ENCODE measurements at regions not wholly inside any gene's neighbourhood (a gene's known extent, or its start where the extent isn't known, plus 50 kb on each side); places are given as distances from the start of the nearest gene placed in this dataset.
"Not testable (repeated sequence)": the region's sequence is repeated elsewhere in the genome, so short reads cannot be mapped to it uniquely, and the experiment has no call there.

DNA sequence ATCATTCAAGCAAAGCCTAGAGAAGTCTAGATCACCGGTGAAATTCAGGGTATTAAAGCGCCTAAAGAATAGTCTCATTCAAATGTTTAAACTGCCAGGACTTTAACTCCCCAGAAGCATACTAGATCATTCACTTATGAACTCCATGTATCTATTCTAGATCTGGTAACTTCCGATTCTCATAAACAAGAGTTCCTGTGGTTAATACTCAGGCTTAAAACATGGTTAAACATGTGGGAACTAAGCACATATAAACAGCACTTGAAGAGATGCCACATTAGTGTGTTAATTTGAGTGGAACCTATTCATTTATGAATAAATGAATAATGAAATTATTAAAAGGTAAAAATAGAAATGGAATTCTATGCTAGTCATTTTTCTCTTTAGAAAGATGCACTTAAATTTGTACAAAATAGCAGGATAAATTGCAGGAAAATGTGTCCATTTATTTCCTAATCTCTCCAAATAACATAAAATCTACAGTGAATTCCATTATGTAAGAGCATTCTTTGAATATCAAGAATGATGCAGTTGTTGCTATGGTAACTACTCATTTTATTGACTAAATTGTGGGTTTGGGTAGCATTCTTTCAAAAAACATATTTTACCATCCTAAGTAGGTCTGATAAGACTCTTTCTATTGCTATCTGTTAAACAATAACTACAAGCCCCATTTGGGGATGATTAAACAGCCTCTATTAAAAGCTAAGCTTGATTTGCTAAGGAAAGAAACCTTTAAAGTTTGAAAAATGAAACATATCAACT, 147.6 kb upstream of the TMEM168 start:
- H3K27ac ChIP-seq (replicated peaks) = no peak overlapping the region
- DNase-seq = no peak
- H3K9me3 ChIP-seq (replicated peaks) = no peaks in the 10 kb centered on the region
- intact Hi-C loops (cut with micrococcal nuclease) = no loop called here
- H3K4me3 ChIP-seq = peak overlapping the region; percentile 93
- H3K4me1 ChIP-seq = peaks cover 57% of the 10 kb centered on the region
- H3K27me3 ChIP-seq (ENCODE audit: low read depth) = no peaks in the 10 kb centered on the region
- peaks cover 5% of the 10 kb centered on the region for H3K36me3 ChIP-seq
- TF ChIP-seq, protein P1, sequence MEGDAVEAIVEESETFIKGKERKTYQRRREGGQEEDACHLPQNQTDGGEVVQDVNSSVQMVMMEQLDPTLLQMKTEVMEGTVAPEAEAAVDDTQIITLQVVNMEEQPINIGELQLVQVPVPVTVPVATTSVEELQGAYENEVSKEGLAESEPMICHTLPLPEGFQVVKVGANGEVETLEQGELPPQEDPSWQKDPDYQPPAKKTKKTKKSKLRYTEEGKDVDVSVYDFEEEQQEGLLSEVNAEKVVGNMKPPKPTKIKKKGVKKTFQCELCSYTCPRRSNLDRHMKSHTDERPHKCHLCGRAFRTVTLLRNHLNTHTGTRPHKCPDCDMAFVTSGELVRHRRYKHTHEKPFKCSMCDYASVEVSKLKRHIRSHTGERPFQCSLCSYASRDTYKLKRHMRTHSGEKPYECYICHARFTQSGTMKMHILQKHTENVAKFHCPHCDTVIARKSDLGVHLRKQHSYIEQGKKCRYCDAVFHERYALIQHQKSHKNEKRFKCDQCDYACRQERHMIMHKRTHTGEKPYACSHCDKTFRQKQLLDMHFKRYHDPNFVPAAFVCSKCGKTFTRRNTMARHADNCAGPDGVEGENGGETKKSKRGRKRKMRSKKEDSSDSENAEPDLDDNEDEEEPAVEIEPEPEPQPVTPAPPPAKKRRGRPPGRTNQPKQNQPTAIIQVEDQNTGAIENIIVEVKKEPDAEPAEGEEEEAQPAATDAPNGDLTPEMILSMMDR (IDR thresholded peaks at IDR 0.05; ENCODE audit: borderline replicate concordance) = no peak

DNA sequence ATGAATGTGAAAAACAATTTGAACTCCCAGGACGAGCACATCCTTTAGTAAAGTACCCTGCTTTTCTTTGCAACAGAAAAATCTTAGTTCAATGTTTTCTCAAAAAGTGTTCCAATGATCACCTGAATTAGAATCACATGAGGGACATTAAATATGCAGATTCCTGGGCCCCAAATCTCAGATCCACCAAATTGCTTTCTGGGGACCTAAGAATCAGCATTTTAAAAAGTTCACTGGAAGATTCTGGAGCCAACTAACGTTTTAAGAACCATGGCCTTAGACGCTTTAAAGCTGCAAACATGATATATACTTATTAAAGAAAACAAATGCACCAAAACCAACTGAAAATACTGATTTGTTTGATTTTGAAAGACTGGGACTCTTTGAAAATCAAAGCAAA, 143.4 kb upstream of the TMEM168 start:
- intact Hi-C loops (cut with micrococcal nuclease) = no loop called here
- peaks cover 5% of the 10 kb centered on the region for H3K36me3 ChIP-seq
- TF ChIP-seq, protein P1 (IDR thresholded peaks at IDR 0.05; ENCODE audit: borderline replicate concordance) = no peak
- H3K4me1 ChIP-seq = peaks cover 69% of the 10 kb centered on the region
- H3K9me3 ChIP-seq (replicated peaks) = no peaks in the 10 kb centered on the region
- no peak overlapping the region for H3K4me3 ChIP-seq
- no peak overlapping the region for H3K27ac ChIP-seq (replicated peaks)
- DNase-seq = no peak
- H3K27me3 ChIP-seq (ENCODE audit: low read depth) = no peaks in the 10 kb centered on the region

DNA sequence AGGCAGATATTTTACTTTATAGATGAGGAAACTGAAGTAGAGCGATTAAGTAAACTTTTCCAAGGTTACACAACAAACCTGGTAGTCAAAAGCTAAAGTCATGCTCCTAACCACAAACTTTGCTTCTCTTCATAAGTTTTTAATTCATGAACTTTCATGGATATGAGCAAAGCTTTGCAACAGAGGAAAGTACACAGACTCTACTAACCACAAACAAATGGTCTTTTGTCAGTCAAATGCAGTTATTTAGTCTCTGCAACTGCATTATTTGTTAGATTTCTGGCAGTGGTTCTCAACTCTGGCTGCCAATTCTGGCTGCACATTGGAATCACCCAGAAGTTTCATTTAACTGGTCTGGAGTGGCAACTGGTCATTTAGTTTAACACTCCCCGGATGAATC, 140.6 kb upstream of the TMEM168 start:
- H3K27ac ChIP-seq (replicated peaks) = no peak overlapping the region

DNA sequence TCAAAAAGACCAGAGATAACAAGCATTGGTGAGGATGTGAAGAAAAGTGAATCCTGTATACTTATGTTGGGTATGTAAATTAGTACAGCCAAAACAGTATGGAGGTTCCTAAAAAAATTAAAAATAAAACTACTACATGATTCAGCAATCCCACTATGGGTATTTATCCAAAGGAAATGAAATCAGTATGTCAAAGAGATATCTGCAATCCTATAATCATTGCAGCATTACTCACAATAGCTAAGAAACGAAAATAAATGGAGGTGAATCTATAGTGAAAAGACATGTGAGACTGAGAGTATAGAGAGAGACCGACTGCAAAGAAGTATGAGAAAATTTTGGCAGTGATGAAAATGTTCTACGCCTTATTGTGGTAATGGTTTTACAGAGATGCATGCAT, 139.2 kb upstream of the TMEM168 start:
- peaks cover 46% of the 10 kb centered on the region for H3K4me1 ChIP-seq
- peaks cover 5% of the 10 kb centered on the region for H3K36me3 ChIP-seq
- H3K27ac ChIP-seq (replicated peaks) = no peak overlapping the region
- H3K4me3 ChIP-seq = no peak overlapping the region
- TF ChIP-seq, protein P1 (IDR thresholded peaks at IDR 0.05; ENCODE audit: borderline replicate concordance) = no peak
- H3K27me3 ChIP-seq (ENCODE audit: low read depth) = no peaks in the 10 kb centered on the region
- no peak for DNase-seq
- intact Hi-C loops (cut with micrococcal nuclease) = no loop called here
- no peaks in the 10 kb centered on the region for H3K9me3 ChIP-seq (replicated peaks)

More for the DNA sequence above, 140.6 kb upstream of the TMEM168 start:
- intact Hi-C loops (cut with micrococcal nuclease) = no loop called here
- Histone ChIP-seq H3K9me3 (replicated peaks) (no peaks in the 10 kb centered on the region), H3K4me1 (peaks cover 55% of the 10 kb centered on the region), H3K27me3 (ENCODE audit: low read depth) (no peaks in the 10 kb centered on the region), H3K36me3 (peaks cover 5% of the 10 kb centered on the region), H3K4me3 (no peak overlapping the region)
- no peak for DNase-seq
- TF ChIP-seq, protein P1 (IDR thresholded peaks at IDR 0.05; ENCODE audit: borderline replicate concordance) = no peak

DNA sequence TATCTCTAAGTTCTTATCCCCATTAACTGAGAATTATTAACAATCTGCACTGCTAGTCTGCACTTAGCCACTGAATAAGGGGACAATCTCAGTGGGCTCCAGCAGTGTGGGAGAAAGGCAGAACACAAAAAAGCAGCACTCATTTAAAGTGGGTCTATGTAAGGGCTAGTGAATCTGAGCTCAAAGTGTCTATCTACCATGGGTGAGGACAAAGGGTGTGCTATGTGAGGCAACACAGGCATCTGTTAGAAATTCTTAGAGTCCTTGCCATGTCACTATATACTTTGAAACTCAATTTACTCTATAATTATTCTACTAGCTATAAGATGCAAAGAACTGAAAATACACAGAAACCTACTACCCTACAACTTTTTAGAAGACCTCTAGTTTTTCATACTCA, 135.8 kb upstream of the TMEM168 start:
- no peak overlapping the region for H3K4me3 ChIP-seq
- TF ChIP-seq, protein P1 (IDR thresholded peaks at IDR 0.05; ENCODE audit: borderline replicate concordance) = no peak
- no peak for DNase-seq
- H3K27ac ChIP-seq (replicated peaks) = no peak overlapping the region
- H3K36me3 ChIP-seq = no peaks in the 10 kb centered on the region
- no peaks in the 10 kb centered on the region for H3K9me3 ChIP-seq (replicated peaks)
- H3K4me1 ChIP-seq = peaks cover 39% of the 10 kb centered on the region
- no peaks in the 10 kb centered on the region for H3K27me3 ChIP-seq (ENCODE audit: low read depth)
- intact Hi-C loops (cut with micrococcal nuclease) = no loop called here

DNA sequence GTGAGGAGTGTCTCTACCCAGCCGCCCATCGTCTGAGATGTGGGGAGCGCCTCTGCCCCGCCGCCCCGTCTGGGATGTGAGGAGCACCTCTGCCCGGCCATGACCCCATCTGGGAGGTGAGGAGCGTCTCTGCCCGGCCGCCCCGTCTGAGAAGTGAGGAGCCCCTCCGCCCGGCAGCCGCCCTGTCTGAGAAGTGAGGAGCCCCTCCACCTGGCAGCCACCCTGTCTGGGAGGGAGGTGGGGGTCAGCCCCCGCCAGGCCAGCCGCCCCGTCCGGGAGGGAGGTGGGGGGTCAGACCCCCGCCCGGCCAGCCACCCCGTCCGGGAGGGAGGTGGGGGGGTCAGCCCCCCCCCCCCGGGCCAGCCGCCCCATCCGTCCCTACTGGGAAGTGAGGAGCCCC, 132.4 kb upstream of the TMEM168 start:
- H3K9me3 ChIP-seq (replicated peaks); H3K4me3 ChIP-seq; intact Hi-C loops (cut with micrococcal nuclease); H3K36me3 ChIP-seq; H3K27ac ChIP-seq (replicated peaks); DNase-seq; H3K27me3 ChIP-seq (ENCODE audit: low read depth): not testable (repeated sequence)
- H3K4me1 ChIP-seq = peaks cover 13% of the 10 kb centered on the region

DNA sequence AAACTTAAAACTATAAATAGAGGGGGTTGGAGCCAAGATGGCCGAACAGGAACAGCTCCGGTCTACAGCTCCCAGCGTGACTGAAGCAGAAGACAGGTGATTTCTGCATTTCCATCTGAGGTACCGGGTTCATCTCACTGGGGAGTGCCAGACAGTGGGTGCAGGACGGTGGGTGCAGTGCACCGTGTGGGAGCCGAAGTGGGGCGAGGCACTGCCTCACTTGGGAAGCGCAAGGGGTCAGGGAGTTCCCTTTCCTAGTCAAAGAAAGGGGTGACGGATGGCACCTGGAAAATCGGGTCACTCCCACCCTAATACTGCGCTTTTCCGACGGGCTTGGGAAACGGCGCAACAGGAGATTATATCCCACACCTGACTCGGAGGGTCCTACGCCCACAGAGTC, 126.2 kb upstream of the TMEM168 start:
- H3K4me1 ChIP-seq = peaks cover 12% of the 10 kb centered on the region
- intact Hi-C loops (cut with micrococcal nuclease); H3K9me3 ChIP-seq (replicated peaks); H3K4me3 ChIP-seq; H3K27ac ChIP-seq (replicated peaks); DNase-seq; H3K27me3 ChIP-seq (ENCODE audit: low read depth): not testable (repeated sequence)
- peaks cover 36% of the 10 kb centered on the region for H3K36me3 ChIP-seq

All from left ventricle myocardium inferior (tissue), 1 donor.